Parathyroid adenoma (tissue), 2 donors: ENCODE measurements at regions not wholly inside any gene's neighbourhood (a gene's known extent, or its start where the extent isn't known, plus 50 kb on each side); places are given as distances from the start of the nearest gene placed in this dataset.

Experiments
- H2AFZ ChIP-seq: fragments of 300-600 bp; sonication (generic); one replicate; pipeline ENCODE4 v1.7.0; 2017; ENCODE audit warnings: antibody characterized with exemption, mild to moderate bottlenecking
- H3K27ac ChIP-seq: fragments of 300-600 bp; sonication (generic); one replicate; pipeline ENCODE4 v1.7.0; 2017
- H3K27me3 ChIP-seq: fragments of 300-600 bp; sonication (generic); one replicate; pipeline ENCODE4 v1.7.0; 2017; ENCODE audit warnings: low read length; ENCODE audit not compliant: control insufficient read depth, insufficient read depth
- H3K36me3 ChIP-seq: fragments of 300-600 bp; sonication (generic); one replicate; pipeline ENCODE4 v1.7.0; 2017; ENCODE audit warnings: low read length; ENCODE audit not compliant: control insufficient read depth, insufficient read depth
- H3K4me1 ChIP-seq: fragments of 300-600 bp; sonication (generic); one replicate; pipeline ENCODE4 v1.7.0; 2017; ENCODE audit warnings: control low read depth
- H3K4me2 ChIP-seq: fragments of 300-600 bp; sonication (generic); one replicate; pipeline ENCODE4 v1.7.0; 2017; ENCODE audit warnings: low read length
- H3K4me3 ChIP-seq: fragments of 300-600 bp; sonication (generic); one replicate; pipeline ENCODE4 v1.7.0; 2017; ENCODE audit warnings: low read depth, low read length
- H3K79me2 ChIP-seq: fragments of 300-600 bp; sonication (generic); one replicate; pipeline ENCODE4 v1.7.0; 2017; ENCODE audit warnings: control low read depth
- H3K9ac ChIP-seq: fragments of 300-600 bp; sonication (generic); one replicate; pipeline ENCODE4 v1.7.0; 2017; ENCODE audit warnings: mild to moderate bottlenecking
- H3K9me3 ChIP-seq: fragments of 300-600 bp; sonication (generic); one replicate; pipeline ENCODE4 v1.7.0; 2017; ENCODE audit warnings: low read length; ENCODE audit not compliant: control insufficient read depth
- CTCF ChIP-seq: fragments of 300-600 bp; sonication (generic); IDR thresholded peaks from one replicate; pipeline ENCODE4 v1.7.0; 2017; ENCODE audit warnings: antibody characterized with exemption, mild to moderate bottlenecking
- donor health status: primary hyperparathyroidism.

GRCh38 chr4:189362364-189362763 lies 578.3 kb upstream of the FRG1 start:
- Histone ChIP-seq H3K4me2 (no peak overlapping the region), H3K27ac (no peak overlapping the region), H3K4me1 (no peaks in the 10 kb centered on the region), H3K27me3 (no peaks in the 10 kb centered on the region), H3K4me3 (no peak overlapping the region), H3K79me2 (no peaks in the 10 kb centered on the region), H2AFZ (no peak overlapping the region), H3K36me3 (no peaks in the 10 kb centered on the region), H3K9me3 (no peaks in the 10 kb centered on the region), H3K9ac (no peak overlapping the region)
- no peak for TF ChIP-seq CTCF

- H3K4me2 ChIP-seq: no peak overlapping the region
- no peaks in the 10 kb centered on the region for H3K4me1 ChIP-seq
- H3K27me3 ChIP-seq: no peaks in the 10 kb centered on the region
- no peaks in the 10 kb centered on the region for H3K79me2 ChIP-seq
- H3K36me3 ChIP-seq: no peaks in the 10 kb centered on the region
- no peak overlapping the region for H3K4me3 ChIP-seq
- no peak overlapping the region for H3K9ac ChIP-seq
- no peak for TF ChIP-seq CTCF
- H3K27ac ChIP-seq: no peak overlapping the region
- no peak overlapping the region for H2AFZ ChIP-seq
- no peaks in the 10 kb centered on the region for H3K9me3 ChIP-seq
Observed at GRCh38 chr4:189364032-189364449, 576.6 kb upstream of the FRG1 start.

GRCh38 chr4:189365451-189365850 lies 575.2 kb upstream of the FRG1 start:
- Histone ChIP-seq H2AFZ (no peak overlapping the region), H3K9ac (no peak overlapping the region), H3K4me1 (no peaks in the 10 kb centered on the region), H3K79me2 (no peaks in the 10 kb centered on the region), H3K27ac (no peak overlapping the region), H3K36me3 (no peaks in the 10 kb centered on the region), H3K4me3 (no peak overlapping the region), H3K4me2 (no peak overlapping the region), H3K9me3 (no peaks in the 10 kb centered on the region), H3K27me3 (no peaks in the 10 kb centered on the region)
- no peak for TF ChIP-seq CTCF

GRCh38 chr4:189367832-189368231 lies 572.8 kb upstream of the FRG1 start:
- no peak overlapping the region for H3K27ac ChIP-seq

More at GRCh38 chr4:189367832-189368231, 572.8 kb upstream of the FRG1 start:
- Histone ChIP-seq H2AFZ (no peak overlapping the region), H3K79me2 (no peaks in the 10 kb centered on the region), H3K4me3 (no peak overlapping the region), H3K36me3 (no peaks in the 10 kb centered on the region), H3K9ac (no peak overlapping the region), H3K4me1 (no peaks in the 10 kb centered on the region), H3K9me3 (no peaks in the 10 kb centered on the region), H3K27me3 (no peaks in the 10 kb centered on the region), H3K4me2 (no peak overlapping the region)
- no peak for TF ChIP-seq CTCF
